Esophagus muscularis mucosa (tissue), 4 donors: ENCODE measurements at regions not wholly inside any gene's neighbourhood (a gene's known extent, or its start where the extent isn't known, plus 50 kb on each side); places are given as distances from the start of the nearest gene placed in this dataset.

Experiments
- CTCF ChIP-seq, 3 experiments: fragments of 200-600 bp in 2 of 3; fragments of 450-650 bp in 1 of 3; sonication (generic) in 2 of 3; IDR thresholded peaks; one replicate each; pipeline ENCODE4 v1.5.1; 2017 to 2019; ENCODE audit warnings: antibody characterized with exemption in 3 of 3, mild to moderate bottlenecking in 2 of 3, moderate library complexity in 1 of 3
- EP300 ChIP-seq: sonication (generic); formaldehyde crosslinking; IDR thresholded peaks from one replicate; pipeline ENCODE4 v1.6.1; 2017; ENCODE audit warnings: antibody characterized with exemption
- POLR2A ChIP-seq: fragments of 450-650 bp; IDR thresholded peaks from one replicate; pipeline ENCODE4 v1.6.1; 2017; ENCODE audit warnings: antibody characterized with exemption, moderate library complexity, mild to moderate bottlenecking, low read depth
- POLR2AphosphoS5 ChIP-seq, 2 donors: sonication (generic); formaldehyde crosslinking; IDR thresholded peaks; one replicate each; pipeline ENCODE4 v1.6.1; 2017; ENCODE audit warnings: antibody characterized with exemption in 2 of 2

- TF ChIP-seq POLR2AphosphoS5 (IDR thresholded peaks at IDR 0.05): no peak
- TF ChIP-seq CTCF (IDR thresholded peaks at IDR 0.05): no peak
- no peak for TF ChIP-seq POLR2A
- no peak for TF ChIP-seq EP300
These were observed 185.5 kb downstream of the DMRT2 start for GRCh38 chr9:1235650-1236049.
